ENCODE measurements at regions not wholly inside any gene's neighbourhood (a gene's known extent, or its start where the extent isn't known, plus 50 kb on each side); places are given as distances from the start of the nearest gene placed in this dataset.

DNA sequence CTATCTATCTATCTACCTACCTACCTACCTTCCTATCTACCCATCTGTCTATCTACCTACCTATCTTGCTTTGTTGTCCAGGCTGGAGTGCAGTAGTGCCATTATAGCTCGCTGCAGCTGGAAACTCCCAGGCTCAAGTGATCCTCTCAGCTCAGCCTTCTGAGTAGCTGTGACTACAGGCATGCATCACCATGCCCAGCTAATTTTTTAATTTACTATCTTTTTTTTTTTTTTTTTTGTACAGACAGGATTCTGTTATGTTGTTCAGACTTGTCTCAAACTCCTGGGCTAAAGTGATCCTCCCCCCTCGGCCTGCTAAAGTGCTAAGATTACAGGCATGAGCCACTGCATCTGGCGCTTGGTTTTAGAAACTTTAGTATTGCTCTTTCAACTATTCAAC is 762.4 kb downstream of the SLC6A15 start:
- Histone ChIP-seq H3K36me3 (ENCODE audit: low read depth) (no peaks in the 10 kb centered on the region), H3K4me3 (ENCODE audit: severe bottlenecking) (no peak overlapping the region), H3K27me3 (ENCODE audit: insufficient read depth, poor library complexity, severe bottlenecking) (no peaks in the 10 kb centered on the region), H3K9me3 (ENCODE audit: severe bottlenecking) (no peaks in the 10 kb centered on the region), H3K4me1 (ENCODE audit: insufficient read depth, poor library complexity, severe bottlenecking) (no peaks in the 10 kb centered on the region), H3K27ac (ENCODE audit: poor library complexity, severe bottlenecking) (no peak overlapping the region)
- DNase-seq (ENCODE audit: low spot score), result peak; percentile 32
- peak; percentile 63; the same call in 2 of the 3 replicates for ATAC-seq (ENCODE audit: low read depth)
- TF ChIP-seq, protein P1, sequence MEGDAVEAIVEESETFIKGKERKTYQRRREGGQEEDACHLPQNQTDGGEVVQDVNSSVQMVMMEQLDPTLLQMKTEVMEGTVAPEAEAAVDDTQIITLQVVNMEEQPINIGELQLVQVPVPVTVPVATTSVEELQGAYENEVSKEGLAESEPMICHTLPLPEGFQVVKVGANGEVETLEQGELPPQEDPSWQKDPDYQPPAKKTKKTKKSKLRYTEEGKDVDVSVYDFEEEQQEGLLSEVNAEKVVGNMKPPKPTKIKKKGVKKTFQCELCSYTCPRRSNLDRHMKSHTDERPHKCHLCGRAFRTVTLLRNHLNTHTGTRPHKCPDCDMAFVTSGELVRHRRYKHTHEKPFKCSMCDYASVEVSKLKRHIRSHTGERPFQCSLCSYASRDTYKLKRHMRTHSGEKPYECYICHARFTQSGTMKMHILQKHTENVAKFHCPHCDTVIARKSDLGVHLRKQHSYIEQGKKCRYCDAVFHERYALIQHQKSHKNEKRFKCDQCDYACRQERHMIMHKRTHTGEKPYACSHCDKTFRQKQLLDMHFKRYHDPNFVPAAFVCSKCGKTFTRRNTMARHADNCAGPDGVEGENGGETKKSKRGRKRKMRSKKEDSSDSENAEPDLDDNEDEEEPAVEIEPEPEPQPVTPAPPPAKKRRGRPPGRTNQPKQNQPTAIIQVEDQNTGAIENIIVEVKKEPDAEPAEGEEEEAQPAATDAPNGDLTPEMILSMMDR (IDR thresholded peaks at IDR 0.05; ENCODE audit: poor library complexity, severe bottlenecking), result no peak

DNA sequence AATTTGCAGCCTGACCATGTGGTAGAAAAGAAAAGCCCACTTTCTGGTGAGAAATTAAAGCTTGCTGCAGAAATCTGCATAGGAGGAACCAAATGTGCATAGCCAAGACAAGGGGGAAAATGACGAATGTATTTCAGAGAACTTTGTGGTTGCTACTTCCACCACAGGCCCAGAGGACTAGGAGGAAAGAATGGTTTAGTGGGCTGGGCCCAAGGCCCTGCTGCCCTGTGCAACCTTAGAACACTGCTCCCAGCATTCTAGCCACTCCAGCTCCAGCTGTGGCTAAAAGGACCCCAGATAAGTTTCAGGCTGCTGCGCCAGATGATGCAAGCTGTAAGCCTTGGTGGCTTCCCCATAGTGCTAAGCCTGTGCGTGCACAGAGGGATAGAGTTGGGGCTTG is 764.3 kb downstream of the SLC6A15 start:
- no peaks in the 10 kb centered on the region for H3K4me1 ChIP-seq (ENCODE audit: insufficient read depth, poor library complexity, severe bottlenecking)
- DNase-seq (ENCODE audit: low spot score), result no peak
- H3K27me3 ChIP-seq (ENCODE audit: insufficient read depth, poor library complexity, severe bottlenecking), result no peaks in the 10 kb centered on the region
- H3K9me3 ChIP-seq (ENCODE audit: severe bottlenecking), result no peaks in the 10 kb centered on the region
- H3K4me3 ChIP-seq (ENCODE audit: severe bottlenecking), result no peak overlapping the region
- no peaks in the 10 kb centered on the region for H3K36me3 ChIP-seq (ENCODE audit: low read depth)
- TF ChIP-seq, protein P1 (IDR thresholded peaks at IDR 0.05; ENCODE audit: poor library complexity, severe bottlenecking), result no peak
- no peak overlapping the region for H3K27ac ChIP-seq (ENCODE audit: poor library complexity, severe bottlenecking)
- no peak for ATAC-seq (ENCODE audit: low read depth)

DNA sequence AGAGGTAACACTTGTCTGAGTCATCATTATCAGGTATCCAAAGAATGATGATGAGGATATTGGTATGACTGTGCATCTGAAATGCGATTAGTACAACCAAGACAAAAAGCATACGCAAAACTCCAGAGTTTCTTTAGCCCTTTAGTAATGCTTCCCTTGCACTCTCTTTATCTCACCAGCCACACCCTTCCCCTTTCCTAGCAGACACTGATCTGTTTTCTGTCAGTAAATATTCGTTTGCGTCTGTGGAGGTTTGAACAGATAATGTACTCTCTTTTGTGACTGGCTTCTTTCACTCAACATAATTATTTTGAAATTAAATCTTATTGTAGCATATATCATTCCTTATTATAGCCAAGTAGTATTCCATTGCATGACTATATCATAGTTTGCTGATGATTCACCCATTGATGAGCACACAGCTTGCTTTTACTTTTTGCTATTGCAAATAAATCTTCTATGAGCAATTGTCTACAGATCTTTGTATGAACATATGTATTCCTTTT is 775.7 kb downstream of the SLC6A15 start:
- no peaks in the 10 kb centered on the region for H3K27me3 ChIP-seq (ENCODE audit: insufficient read depth, poor library complexity, severe bottlenecking)

DNA sequence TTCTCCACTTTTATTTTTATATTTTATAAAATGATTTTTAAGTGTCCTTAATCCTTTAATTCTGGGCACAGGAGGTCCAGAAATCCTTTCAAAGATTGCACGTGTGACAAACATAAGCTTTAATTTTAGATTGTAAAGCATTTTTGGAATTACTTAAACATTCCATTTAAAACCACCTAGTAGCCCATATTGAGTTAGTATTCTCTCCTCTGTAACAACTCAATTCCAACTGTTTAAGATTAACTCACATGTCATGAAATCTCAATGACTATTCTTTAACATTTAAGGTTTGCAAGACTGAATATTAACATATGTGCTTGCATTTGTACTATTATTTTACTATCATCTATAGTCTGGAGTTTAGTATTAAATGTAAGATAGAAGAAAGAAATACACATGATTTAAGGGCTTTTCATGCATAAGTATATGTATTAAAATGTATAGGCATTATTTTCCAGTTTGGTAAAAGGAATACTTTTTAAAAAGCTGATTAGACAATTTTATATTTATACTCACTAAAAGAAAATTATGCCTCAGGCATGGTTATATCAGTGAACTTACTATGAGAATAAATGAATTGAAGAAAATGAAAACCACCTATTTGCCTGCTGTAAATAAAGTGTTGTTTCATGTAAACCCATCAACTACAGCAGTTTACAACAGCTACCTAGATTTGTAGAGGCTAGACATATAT is 776.9 kb downstream of the SLC6A15 start:
- DNase-seq (ENCODE audit: low spot score) (no peak), ATAC-seq (ENCODE audit: low read depth) (no peak)
- Histone ChIP-seq H3K36me3 (ENCODE audit: low read depth) (no peaks in the 10 kb centered on the region), H3K4me3 (ENCODE audit: severe bottlenecking) (no peak overlapping the region), H3K27me3 (ENCODE audit: insufficient read depth, poor library complexity, severe bottlenecking) (no peaks in the 10 kb centered on the region), H3K27ac (ENCODE audit: poor library complexity, severe bottlenecking) (peak overlapping the region; percentile 92), H3K9me3 (ENCODE audit: severe bottlenecking) (no peaks in the 10 kb centered on the region), H3K4me1 (ENCODE audit: insufficient read depth, poor library complexity, severe bottlenecking) (peaks cover 28% of the 10 kb centered on the region)
- TF ChIP-seq, protein P1 (IDR thresholded peaks at IDR 0.05; ENCODE audit: poor library complexity, severe bottlenecking), result no peak

More for the DNA sequence above, 775.7 kb downstream of the SLC6A15 start:
- Histone ChIP-seq H3K4me3 (ENCODE audit: severe bottlenecking) (no peak overlapping the region), H3K36me3 (ENCODE audit: low read depth) (no peaks in the 10 kb centered on the region), H3K4me1 (ENCODE audit: insufficient read depth, poor library complexity, severe bottlenecking) (peaks cover 22% of the 10 kb centered on the region), H3K27ac (ENCODE audit: poor library complexity, severe bottlenecking) (peak overlapping the region; percentile 92), H3K9me3 (ENCODE audit: severe bottlenecking) (no peaks in the 10 kb centered on the region)
- TF ChIP-seq, protein P1 (IDR thresholded peaks at IDR 0.05; ENCODE audit: poor library complexity, severe bottlenecking), result no peak
- DNase-seq (ENCODE audit: low spot score) (no peak), ATAC-seq (ENCODE audit: low read depth) (peak; percentile 87)

DNA sequence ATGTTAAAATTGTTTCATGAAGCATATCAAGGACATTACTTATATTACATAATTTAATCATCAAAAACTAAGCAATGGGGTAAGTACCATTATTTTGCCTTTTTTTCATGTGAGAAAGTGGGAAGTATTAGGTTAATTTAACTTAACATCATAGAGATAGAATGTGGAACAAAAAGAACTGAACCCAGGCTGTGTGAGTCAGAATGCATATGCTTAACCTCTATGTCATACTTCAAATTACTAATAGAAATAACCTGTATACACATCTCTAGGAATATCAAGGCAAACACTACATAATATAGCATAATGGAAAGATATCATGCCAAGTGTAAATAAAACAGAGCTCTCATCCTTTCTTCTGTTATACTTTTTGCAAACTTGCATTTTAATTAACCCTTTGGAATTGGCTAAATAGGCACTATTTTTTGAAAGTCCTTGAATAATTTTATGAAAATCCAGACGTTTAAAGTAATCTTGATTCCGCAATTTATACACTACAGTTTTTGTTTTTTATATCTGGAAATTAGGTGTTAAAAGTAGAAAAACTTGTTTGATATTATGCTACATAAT is 777.7 kb downstream of the SLC6A15 start:
- ATAC-seq (ENCODE audit: low read depth) (peak; percentile 49; the same call in 2 of the 3 replicates), DNase-seq (ENCODE audit: low spot score) (no peak)
- Histone ChIP-seq H3K9me3 (ENCODE audit: severe bottlenecking) (no peaks in the 10 kb centered on the region), H3K27me3 (ENCODE audit: insufficient read depth, poor library complexity, severe bottlenecking) (no peaks in the 10 kb centered on the region), H3K36me3 (ENCODE audit: low read depth) (no peaks in the 10 kb centered on the region), H3K27ac (ENCODE audit: poor library complexity, severe bottlenecking) (peak overlapping the region; percentile 92), H3K4me1 (ENCODE audit: insufficient read depth, poor library complexity, severe bottlenecking) (peaks cover 28% of the 10 kb centered on the region), H3K4me3 (ENCODE audit: severe bottlenecking) (no peak overlapping the region)
- TF ChIP-seq, protein P1 (IDR thresholded peaks at IDR 0.05; ENCODE audit: poor library complexity, severe bottlenecking), result no peak
